ENCODE measurements at regions not wholly inside any gene's neighbourhood (a gene's known extent, or its start where the extent isn't known, plus 50 kb on each side); places are given as distances from the start of the nearest gene placed in this dataset.

DNA sequence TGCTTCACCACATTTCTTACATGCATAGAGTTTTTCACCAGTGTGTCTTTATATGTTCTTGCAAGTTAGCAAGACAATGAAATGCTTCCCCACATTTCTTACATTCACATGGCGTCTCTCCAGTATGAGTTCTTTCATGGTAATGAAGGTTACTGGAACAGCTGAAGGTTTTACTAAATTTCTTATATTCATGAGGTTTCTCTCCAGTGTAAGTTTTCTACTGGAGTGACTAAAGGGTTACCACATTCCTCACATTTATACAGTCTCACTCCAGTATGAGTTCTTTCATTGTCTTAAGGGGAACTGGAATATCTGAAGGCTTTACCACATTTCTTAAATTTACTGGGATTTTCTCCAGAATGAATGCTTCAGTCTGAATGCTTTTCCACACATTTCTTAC is 350.3 kb downstream of the MAT2B start:
- DNase-seq (ENCODE audit: low read depth, low spot score) (no peak), FAIRE-seq (no peak)
- CTCF ChIA-PET, result no interaction called here
- H3K4me3 ChIP-seq (replicated peaks in 1 of 3; ENCODE audit: insufficient read depth in 1 of 3, low read depth in 1 of 3, low read length in 3 of 3), result no peak overlapping the region
- no peak for TF ChIP-seq MYC (IDR thresholded peaks at IDR 0.05; ENCODE audit: low read depth, low read length)
- H3K9me3 ChIP-seq (replicated peaks; ENCODE audit: control insufficient read depth, insufficient read depth, low read length), result peaks cover 5% of the 10 kb centered on the region
- H3K9ac ChIP-seq (replicated peaks; ENCODE audit: extremely low read depth, insufficient read depth, low read length), result no peak overlapping the region
- dilution Hi-C loops (cut with MboI; ENCODE audit: extremely low pct_ligation_motif_present, low sequenced_read_pairs), result loop anchor here (25.0 kb wide), 1 partner anchor 93 kb away; no protein-coding TSS in a partner anchor
- no peak overlapping the region for H2AFZ ChIP-seq (ENCODE audit: low read depth, low read length)
- H3K36me3 ChIP-seq (ENCODE audit: control insufficient read depth in 2 of 2, extremely low read depth in 1 of 2, insufficient read depth in 2 of 2, low read length in 2 of 2), result no peaks in the 10 kb centered on the region
- no peaks in the 10 kb centered on the region for H4K20me1 ChIP-seq (replicated peaks; ENCODE audit: control insufficient read depth, extremely low read depth, insufficient read depth, low read length)
- peaks cover 5% of the 10 kb centered on the region for H3K4me1 ChIP-seq (ENCODE audit: control insufficient read depth, extremely low read depth, insufficient read depth, low read length)
- no peak overlapping the region for H3K27ac ChIP-seq (ENCODE audit: insufficient read depth, low read depth, low read length)
- intact Hi-C loops (cut with micrococcal nuclease), result no loop called here
- H3K79me2 ChIP-seq (ENCODE audit: control insufficient read depth, insufficient read depth, low read length), result no peaks in the 10 kb centered on the region
- no peaks in the 10 kb centered on the region for H3K27me3 ChIP-seq (ENCODE audit: control insufficient read depth in 2 of 2, insufficient read depth in 2 of 2, low read length in 2 of 2)
- POLR2A ChIA-PET, result interaction anchor here (0.6 kb wide), 1 partner anchor 72 kb away, joined by 6 read pairs; no protein-coding TSS in a partner anchor
- H3K4me2 ChIP-seq (ENCODE audit: insufficient read depth, low read length), result no peak overlapping the region
- BruUV-seq (replicated peaks), result no TSS peak
- no peaks in the 10 kb centered on the region for H3K9me1 ChIP-seq (replicated peaks; ENCODE audit: control insufficient read depth, extremely low read depth, insufficient read depth, low read length)

- ChIA-PET CTCF (interaction anchor here (1.0 to 1.6 kb wide), 3 partner anchors 104 to 166 kb away, joined by 3 to 5 read pairs (median 4); no protein-coding TSS in a partner anchor), POLR2A (interaction anchor here (0.9 kb wide), 1 partner anchor 104 kb away, joined by 3 read pairs; no protein-coding TSS in a partner anchor)
- Histone ChIP-seq H3K4me3 (replicated peaks in 1 of 3; ENCODE audit: insufficient read depth in 1 of 3, low read depth in 1 of 3, low read length in 3 of 3) (no peak overlapping the region), H3K27ac (ENCODE audit: insufficient read depth, low read depth, low read length) (peak overlapping the region; percentile 84), H3K9me1 (replicated peaks; ENCODE audit: control insufficient read depth, extremely low read depth, insufficient read depth, low read length) (no peaks in the 10 kb centered on the region), H3K9ac (replicated peaks; ENCODE audit: extremely low read depth, insufficient read depth, low read length) (peak overlapping the region; percentile 56), H2AFZ (ENCODE audit: low read depth, low read length) (no peak overlapping the region), H3K4me2 (ENCODE audit: insufficient read depth, low read length) (peak overlapping the region; percentile 2), H3K79me2 (ENCODE audit: control insufficient read depth, insufficient read depth, low read length) (no peaks in the 10 kb centered on the region), H3K27me3 (ENCODE audit: control insufficient read depth in 2 of 2, insufficient read depth in 2 of 2, low read length in 2 of 2) (no peaks in the 10 kb centered on the region), H4K20me1 (replicated peaks; ENCODE audit: control insufficient read depth, extremely low read depth, insufficient read depth, low read length) (no peaks in the 10 kb centered on the region), H3K36me3 (ENCODE audit: control insufficient read depth in 2 of 2, extremely low read depth in 1 of 2, insufficient read depth in 2 of 2, low read length in 2 of 2) (no peaks in the 10 kb centered on the region), H3K4me1 (ENCODE audit: control insufficient read depth, extremely low read depth, insufficient read depth, low read length) (peaks cover 41% of the 10 kb centered on the region), H3K9me3 (replicated peaks; ENCODE audit: control insufficient read depth, insufficient read depth, low read length) (peaks cover 5% of the 10 kb centered on the region)
- FAIRE-seq, result peak; percentile 84
- dilution Hi-C loops (cut with MboI; ENCODE audit: extremely low pct_ligation_motif_present, low sequenced_read_pairs) (loop anchor here (10.0 to 25.0 kb wide), 2 partner anchors 99 to 157 kb away; no protein-coding TSS in a partner anchor), intact Hi-C loops (cut with micrococcal nuclease) (loop anchor here (1.0 to 5.0 kb wide), 7 partner anchors 101 to 641 kb away; partner anchors contain the start of genes HMMR, MAT2B and NUDCD2)
- peak; percentile 91 for DNase-seq (ENCODE audit: low read depth, low spot score)
- TF ChIP-seq CTCF (IDR thresholded peaks at IDR 0.05; ENCODE audit: extremely low read depth in 1 of 2, insufficient read depth in 1 of 2, low read depth in 1 of 2, low read length in 2 of 2) (no peak), FOS (IDR thresholded peaks at IDR 0.05; ENCODE audit: borderline replicate concordance, insufficient read depth, low read length) (peak; percentile 94), GATA2 (IDR thresholded peaks at IDR 0.05; ENCODE audit: insufficient read depth, insufficient read length, low read depth, low read length) (peak; percentile 82), JUN (IDR thresholded peaks at IDR 0.05; ENCODE audit: borderline replicate concordance, insufficient read depth, insufficient read length, low read depth) (peak; percentile 96), MAX (IDR thresholded peaks at IDR 0.05; ENCODE audit: insufficient read depth, insufficient read length) (no peak), EZH2 (IDR thresholded peaks at IDR 0.05; ENCODE audit: borderline replicate concordance, low read depth, low read length, severe bottlenecking) (no peak), MYC (IDR thresholded peaks at IDR 0.05; ENCODE audit: low read depth, low read length) (no peak), POLR2A (IDR thresholded peaks at IDR 0.05; ENCODE audit: low read depth, low read length) (no peak), POLR2AphosphoS5 (IDR thresholded peaks at IDR 0.05; ENCODE audit: insufficient read depth, low read depth, low read length) (peak; percentile 86)
- no TSS peak for BruUV-seq (replicated peaks)
Measured at GRCh38 chr5:163861670-163862069, 356.3 kb downstream of the MAT2B start.

All from endothelial cell of umbilical vein (primary cell).